ENCODE measurements at regions not wholly inside any gene's neighbourhood (a gene's known extent, or its start where the extent isn't known, plus 50 kb on each side); places are given as distances from the start of the nearest gene placed in this dataset.

DNA sequence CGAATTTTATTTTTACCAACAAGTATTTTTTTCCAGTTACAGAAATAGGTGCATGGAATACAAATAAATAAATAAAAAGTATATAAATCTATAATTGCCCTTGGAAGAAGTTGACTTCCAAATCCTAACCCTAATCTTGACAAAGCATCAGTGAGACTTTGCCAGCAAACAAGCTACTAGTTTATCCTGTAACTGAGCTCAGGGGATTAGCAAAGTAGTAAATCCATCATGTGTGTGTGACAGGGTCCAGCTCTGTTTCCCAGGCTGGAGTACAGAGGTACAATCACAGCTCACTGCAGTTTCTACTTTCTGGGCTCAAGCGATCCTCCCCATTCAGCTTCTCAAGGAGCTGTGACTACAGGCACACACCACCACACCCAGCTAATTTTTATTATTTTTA lies 948.0 kb upstream of the CNTNAP5 start:
- H3K36me3 Mint-ChIP-seq, result no peaks in the 10 kb centered on the region

DNA sequence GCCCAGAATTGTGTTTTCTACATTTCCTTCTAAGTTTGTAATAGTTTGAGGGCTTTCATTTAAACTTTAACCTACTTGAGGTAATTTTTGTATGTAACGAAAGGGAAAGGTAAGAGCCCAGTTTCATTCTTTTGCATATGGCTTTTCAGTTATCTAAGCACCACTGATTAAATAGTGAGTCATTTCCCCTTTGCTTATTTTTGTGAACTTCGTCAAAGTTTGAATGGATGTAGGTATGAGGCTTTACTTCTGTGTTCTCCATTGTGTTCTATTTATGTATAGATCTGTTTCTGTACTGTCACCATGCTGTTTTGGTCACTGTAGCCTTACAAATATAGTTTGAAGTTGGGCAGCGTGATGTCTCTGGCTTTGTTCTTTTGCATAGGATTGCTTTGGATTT lies 944.8 kb upstream of the CNTNAP5 start:
- no peaks in the 10 kb centered on the region for H3K36me3 Mint-ChIP-seq
- no peak overlapping the region for H3K27ac Mint-ChIP-seq
- peaks cover 0 to 11% (median 0%) of the 10 kb centered on the region in 3 donors for H3K9me3 Mint-ChIP-seq
- H3K4me1 Mint-ChIP-seq, result no peaks in the 10 kb centered on the region
- H3K27me3 Mint-ChIP-seq, result no peaks in the 10 kb centered on the region
- no peak overlapping the region for H3K4me3 Mint-ChIP-seq

More for the DNA sequence above, 948.0 kb upstream of the CNTNAP5 start:
- H3K4me1 Mint-ChIP-seq, result no peaks in the 10 kb centered on the region
- H3K27me3 Mint-ChIP-seq, result no peaks in the 10 kb centered on the region
- no peak overlapping the region for H3K27ac Mint-ChIP-seq
- H3K4me3 Mint-ChIP-seq, result no peak overlapping the region
- peaks cover 0 to 13% (median 0%) of the 10 kb centered on the region in 3 donors for H3K9me3 Mint-ChIP-seq

DNA sequence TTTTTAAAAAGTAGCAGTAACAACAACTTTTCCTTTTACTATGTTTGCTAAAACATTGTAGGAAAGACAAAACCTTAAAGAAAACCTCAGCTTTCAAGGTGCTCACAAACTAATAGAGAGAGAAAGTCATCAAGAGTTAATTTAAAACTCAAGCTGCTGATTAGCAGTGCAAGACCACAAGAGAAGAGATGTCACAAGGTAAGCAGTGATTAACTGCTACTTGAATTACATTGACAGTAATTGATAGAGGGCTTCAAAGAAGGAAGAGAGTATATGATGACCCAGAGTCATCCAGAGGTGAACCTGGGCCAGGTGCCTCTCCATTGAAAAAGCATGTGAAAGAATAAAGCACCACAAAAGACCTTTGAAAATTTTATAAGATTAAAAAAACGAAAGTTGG lies 939.6 kb upstream of the CNTNAP5 start:
- H3K27ac Mint-ChIP-seq, result no peak overlapping the region
- no peaks in the 10 kb centered on the region for H3K4me1 Mint-ChIP-seq
- peaks cover 7 to 16% (median 7%) of the 10 kb centered on the region in 3 donors for H3K9me3 Mint-ChIP-seq
- no peaks in the 10 kb centered on the region for H3K36me3 Mint-ChIP-seq
- H3K27me3 Mint-ChIP-seq, result no peaks in the 10 kb centered on the region
- no peak overlapping the region for H3K4me3 Mint-ChIP-seq

DNA sequence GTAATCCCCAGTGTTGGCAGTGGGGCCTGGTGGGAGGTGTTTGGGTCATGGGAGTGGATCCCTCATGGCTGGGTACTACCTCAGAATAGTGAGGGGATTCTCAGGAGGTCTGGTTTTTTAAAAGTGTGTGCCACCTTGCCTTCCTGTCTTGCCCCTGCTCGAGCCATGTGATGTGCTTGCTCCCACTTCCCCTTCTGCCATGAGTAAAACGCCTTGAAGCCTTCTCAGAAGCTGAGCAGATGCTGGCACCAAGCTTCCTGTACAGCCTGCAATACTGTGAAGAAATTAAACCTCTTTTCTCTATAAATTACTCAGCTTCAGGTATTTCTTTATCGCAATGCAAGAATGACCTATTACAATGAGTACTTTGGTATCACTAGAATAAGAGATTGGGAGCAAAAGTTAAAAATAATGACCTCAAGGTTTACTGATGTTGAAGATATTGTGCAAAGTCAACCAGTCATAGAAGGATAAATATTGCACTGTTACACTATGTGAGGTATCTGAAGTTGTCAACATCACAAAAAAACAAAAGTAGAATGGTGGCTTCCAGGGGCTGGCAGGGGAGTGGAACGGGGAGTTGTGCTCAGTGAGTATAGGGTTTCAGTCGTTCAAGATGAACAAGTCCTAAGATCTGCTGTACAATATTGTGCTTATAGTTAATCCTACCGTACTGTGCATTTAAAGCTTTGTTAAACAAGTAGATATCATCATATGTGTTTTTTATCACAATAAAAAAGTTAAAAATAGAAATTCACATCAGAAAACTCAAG lies 938.3 kb upstream of the CNTNAP5 start:
- Mint-ChIP-seq H3K4me1 (no peaks in the 10 kb centered on the region), H3K27me3 (no peaks in the 10 kb centered on the region), H3K4me3 (no peak overlapping the region), H3K27ac (peak overlapping the region in 1 of 3 donors; percentile 59), H3K9me3 (peaks cover 7 to 19% (median 7%) of the 10 kb centered on the region in 3 donors), H3K36me3 (no peaks in the 10 kb centered on the region)

GRCh38 chr2:123091471-123091870 lies 933.6 kb upstream of the CNTNAP5 start:
- H3K27me3 Mint-ChIP-seq, result no peaks in the 10 kb centered on the region
- H3K9me3 Mint-ChIP-seq, result peaks cover 7 to 17% (median 7%) of the 10 kb centered on the region in 3 donors
- H3K36me3 Mint-ChIP-seq, result no peaks in the 10 kb centered on the region
- H3K4me1 Mint-ChIP-seq, result no peaks in the 10 kb centered on the region
- peak overlapping the region in 1 of 3 donors; percentile 54 for H3K27ac Mint-ChIP-seq
- H3K4me3 Mint-ChIP-seq, result no peak overlapping the region

- Mint-ChIP-seq H3K27me3 (no peaks in the 10 kb centered on the region), H3K4me1 (no peaks in the 10 kb centered on the region), H3K27ac (no peak overlapping the region), H3K36me3 (no peaks in the 10 kb centered on the region), H3K4me3 (no peak overlapping the region), H3K9me3 (peaks cover 0 to 17% (median 3%) of the 10 kb centered on the region in 3 donors)
Measured at GRCh38 chr2:123093199-123093598, 931.9 kb upstream of the CNTNAP5 start.

DNA sequence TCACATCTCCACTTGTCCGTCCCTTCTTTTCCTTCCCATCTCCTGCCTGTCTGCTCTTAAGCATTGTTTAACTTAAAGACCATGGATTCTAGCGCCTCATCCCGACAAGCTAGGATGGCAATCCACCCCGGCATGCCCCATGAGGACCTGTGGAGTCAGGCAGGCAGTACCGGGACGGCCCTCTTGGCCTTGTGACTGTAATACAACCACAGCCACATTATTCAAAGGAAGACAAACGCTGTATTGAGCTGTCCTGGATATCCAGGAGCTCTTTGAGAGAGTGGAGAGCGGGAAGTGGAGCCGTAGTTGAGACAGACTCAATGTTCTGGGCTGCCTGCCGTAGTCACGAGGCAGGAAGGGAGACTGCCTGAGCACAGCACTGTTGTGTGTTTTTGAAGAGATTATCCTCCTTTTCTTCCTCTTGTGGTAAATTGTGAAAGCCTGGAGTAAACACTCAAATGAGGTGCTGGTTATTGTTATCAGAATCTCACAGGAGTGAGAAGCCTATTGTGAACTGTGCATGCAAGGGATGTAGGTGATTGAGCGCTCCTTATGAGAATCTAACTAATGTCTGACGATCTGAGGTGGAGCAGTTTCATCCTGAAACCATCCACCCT lies 929.8 kb upstream of the CNTNAP5 start:
- H3K27ac Mint-ChIP-seq, result no peak overlapping the region
- no peaks in the 10 kb centered on the region for H3K4me1 Mint-ChIP-seq
- H3K36me3 Mint-ChIP-seq, result no peaks in the 10 kb centered on the region
- H3K27me3 Mint-ChIP-seq, result no peaks in the 10 kb centered on the region
- peaks cover 0 to 10% (median 1%) of the 10 kb centered on the region in 3 donors for H3K9me3 Mint-ChIP-seq
- no peak overlapping the region for H3K4me3 Mint-ChIP-seq

DNA sequence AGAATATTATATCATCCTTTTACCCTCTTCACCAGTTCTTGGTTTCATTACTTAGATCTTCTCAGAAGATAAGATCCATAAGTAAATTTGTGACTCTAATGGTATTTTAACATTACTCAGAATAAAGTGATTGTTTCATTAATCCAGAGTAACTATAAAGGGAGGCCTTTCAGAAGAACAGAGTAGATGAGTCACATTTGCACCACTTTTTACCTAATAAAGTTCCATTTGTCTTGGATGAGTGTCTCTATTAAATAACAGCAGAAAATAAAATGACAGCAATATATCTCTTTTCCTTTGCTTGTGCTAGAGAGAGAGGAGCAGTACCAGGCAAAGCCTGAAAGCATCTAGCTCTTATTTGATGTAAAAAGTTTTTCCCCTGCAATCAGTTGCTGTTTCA lies 926.5 kb upstream of the CNTNAP5 start:
- H3K36me3 Mint-ChIP-seq, result no peaks in the 10 kb centered on the region
- H3K27ac Mint-ChIP-seq, result no peak overlapping the region
- no peaks in the 10 kb centered on the region for H3K27me3 Mint-ChIP-seq
- no peaks in the 10 kb centered on the region for H3K4me1 Mint-ChIP-seq
- H3K4me3 Mint-ChIP-seq, result no peak overlapping the region
- peaks cover 0 to 6% (median 1%) of the 10 kb centered on the region in 3 donors for H3K9me3 Mint-ChIP-seq

GRCh38 chr2:123101434-123101833 lies 923.7 kb upstream of the CNTNAP5 start:
- no peak overlapping the region for H3K27ac Mint-ChIP-seq
- no peak overlapping the region for H3K4me3 Mint-ChIP-seq
- H3K36me3 Mint-ChIP-seq, result no peaks in the 10 kb centered on the region
- no peaks in the 10 kb centered on the region for H3K4me1 Mint-ChIP-seq
- H3K9me3 Mint-ChIP-seq, result peaks cover 0 to 3% (median 1%) of the 10 kb centered on the region in 3 donors
- H3K27me3 Mint-ChIP-seq, result no peaks in the 10 kb centered on the region

DNA sequence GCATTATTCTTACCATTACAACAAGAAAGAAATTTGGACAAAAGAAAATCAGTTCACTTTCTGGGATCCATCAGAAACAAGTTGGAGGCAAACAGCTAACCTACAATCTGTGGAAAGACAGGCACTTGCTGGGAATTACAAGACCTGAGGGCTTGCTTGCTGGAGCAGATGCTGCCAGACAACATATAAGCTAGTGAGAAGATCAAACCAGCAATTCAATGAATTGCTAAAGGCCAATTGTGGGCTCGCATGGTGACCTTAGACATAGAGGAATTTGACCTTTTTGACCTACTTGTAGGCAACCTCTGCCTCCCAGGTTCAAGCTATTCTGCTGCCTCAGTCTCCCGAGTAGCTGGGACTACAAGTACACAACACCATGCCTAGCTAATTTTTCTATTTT lies 921.2 kb upstream of the CNTNAP5 start:
- Mint-ChIP-seq H3K9me3 (peaks cover 0 to 1% (median 0%) of the 10 kb centered on the region in 3 donors), H3K27me3 (no peaks in the 10 kb centered on the region), H3K36me3 (no peaks in the 10 kb centered on the region), H3K4me3 (no peak overlapping the region), H3K4me1 (no peaks in the 10 kb centered on the region), H3K27ac (no peak overlapping the region)

GRCh38 chr2:123116595-123116994 lies 908.5 kb upstream of the CNTNAP5 start:
- H3K36me3 Mint-ChIP-seq, result no peaks in the 10 kb centered on the region

GRCh38 chr2:123127236-123127635 lies 897.9 kb upstream of the CNTNAP5 start:
- H3K27me3 Mint-ChIP-seq, result no peaks in the 10 kb centered on the region
- H3K27ac Mint-ChIP-seq, result no peak overlapping the region
- H3K9me3 Mint-ChIP-seq, result peaks cover 6 to 8% (median 7%) of the 10 kb centered on the region in 3 donors
- no peaks in the 10 kb centered on the region for H3K4me1 Mint-ChIP-seq
- H3K36me3 Mint-ChIP-seq, result no peaks in the 10 kb centered on the region
- H3K4me3 Mint-ChIP-seq, result no peak overlapping the region

More at GRCh38 chr2:123116595-123116994, 908.5 kb upstream of the CNTNAP5 start:
- Mint-ChIP-seq H3K4me1 (no peaks in the 10 kb centered on the region), H3K4me3 (no peak overlapping the region), H3K27ac (no peak overlapping the region), H3K9me3 (peaks cover 0 to 10% (median 1%) of the 10 kb centered on the region in 3 donors), H3K27me3 (no peaks in the 10 kb centered on the region)

DNA sequence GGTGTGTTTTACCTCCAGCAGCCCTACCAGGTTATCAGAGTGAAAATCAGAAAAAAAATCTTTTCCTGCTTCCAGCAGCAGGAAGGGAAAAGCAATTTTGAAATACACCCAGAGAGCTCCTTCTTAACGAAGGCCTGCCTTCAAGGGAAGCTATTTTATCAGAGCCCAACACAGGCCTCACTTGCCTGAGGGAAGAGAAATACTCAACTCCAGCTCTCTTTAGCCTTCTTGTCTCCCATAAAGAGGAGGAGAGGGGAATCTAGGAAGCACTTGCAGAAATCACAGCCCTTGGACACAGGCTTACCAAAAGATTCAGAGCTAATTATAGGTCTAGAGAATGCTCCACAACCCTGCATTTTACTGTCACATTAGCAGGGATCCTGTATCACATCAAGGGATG lies 896.1 kb upstream of the CNTNAP5 start:
- no peaks in the 10 kb centered on the region for H3K27me3 Mint-ChIP-seq
- no peaks in the 10 kb centered on the region for H3K36me3 Mint-ChIP-seq
- no peak overlapping the region for H3K27ac Mint-ChIP-seq
- no peaks in the 10 kb centered on the region for H3K4me1 Mint-ChIP-seq
- no peak overlapping the region for H3K4me3 Mint-ChIP-seq
- H3K9me3 Mint-ChIP-seq, result peaks cover 6 to 8% (median 7%) of the 10 kb centered on the region in 3 donors

DNA sequence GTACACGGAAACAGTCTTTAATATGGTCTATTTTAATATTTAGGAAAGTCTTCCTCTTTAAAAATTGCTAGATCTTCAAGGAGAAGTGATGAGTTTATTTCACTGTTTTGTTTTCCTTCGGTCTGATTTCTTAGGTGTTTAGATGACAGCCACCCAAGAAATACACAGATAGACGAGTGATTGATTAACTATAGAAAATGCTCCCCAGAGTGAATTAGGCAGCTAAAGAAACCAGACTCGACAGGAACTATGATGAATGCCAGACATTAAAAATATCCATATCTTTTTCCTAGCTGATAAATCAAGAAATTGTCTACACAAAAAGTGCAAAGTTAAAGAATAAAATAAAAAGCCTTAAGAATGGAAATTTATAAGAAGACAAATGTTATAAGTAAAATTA lies 888.7 kb upstream of the CNTNAP5 start:
- H3K9me3 Mint-ChIP-seq, result peaks cover 2 to 8% (median 5%) of the 10 kb centered on the region in 3 donors
- H3K4me1 Mint-ChIP-seq, result no peaks in the 10 kb centered on the region
- no peaks in the 10 kb centered on the region for H3K27me3 Mint-ChIP-seq
- no peaks in the 10 kb centered on the region for H3K36me3 Mint-ChIP-seq
- H3K4me3 Mint-ChIP-seq, result no peak overlapping the region
- H3K27ac Mint-ChIP-seq, result no peak overlapping the region

DNA sequence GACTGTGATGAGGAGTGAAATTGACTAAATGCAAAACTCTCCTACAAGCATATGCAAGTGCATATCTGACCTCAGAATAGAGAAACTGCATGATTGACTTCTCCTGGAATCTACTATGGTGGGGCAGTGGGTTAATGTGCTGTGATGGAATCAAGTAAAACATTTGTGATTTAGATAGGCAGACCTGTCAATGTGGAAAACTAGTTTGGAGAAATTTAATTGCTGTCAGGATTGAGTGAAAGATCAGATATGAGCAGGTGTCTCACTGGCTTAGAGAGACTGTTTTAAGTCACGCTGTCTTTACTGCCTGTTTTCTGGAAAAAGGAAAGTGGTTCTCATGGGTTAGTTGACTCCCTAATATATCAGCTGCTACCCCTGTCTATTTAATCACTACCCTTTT lies 881.0 kb upstream of the CNTNAP5 start:
- Mint-ChIP-seq H3K4me3 (no peak overlapping the region), H3K27ac (no peak overlapping the region), H3K36me3 (no peaks in the 10 kb centered on the region), H3K4me1 (no peaks in the 10 kb centered on the region), H3K9me3 (peaks cover 3 to 13% (median 8%) of the 10 kb centered on the region in 3 donors), H3K27me3 (no peaks in the 10 kb centered on the region)

DNA sequence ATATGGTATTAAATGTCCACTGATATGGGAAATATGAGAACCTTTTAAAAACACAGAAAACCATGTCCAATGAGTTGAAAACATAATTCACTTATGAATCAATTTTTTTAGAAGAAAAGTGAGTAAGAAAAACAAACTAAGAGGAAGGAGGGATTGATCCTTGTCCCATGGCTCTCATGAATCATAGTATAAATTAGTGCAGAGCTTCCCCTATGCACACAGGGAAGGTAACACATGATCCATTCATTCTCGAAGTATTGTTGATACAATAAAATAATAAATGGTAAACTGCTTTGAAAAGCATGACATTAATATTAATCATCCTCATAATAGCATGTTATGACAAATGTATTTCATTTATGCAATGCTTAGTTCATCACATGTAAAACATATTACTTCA lies 872.0 kb upstream of the CNTNAP5 start:
- H3K9me3 Mint-ChIP-seq, result peaks cover 0 to 10% (median 5%) of the 10 kb centered on the region in 3 donors
- H3K4me1 Mint-ChIP-seq, result no peaks in the 10 kb centered on the region
- H3K36me3 Mint-ChIP-seq, result no peaks in the 10 kb centered on the region
- no peak overlapping the region for H3K4me3 Mint-ChIP-seq
- H3K27ac Mint-ChIP-seq, result no peak overlapping the region
- no peaks in the 10 kb centered on the region for H3K27me3 Mint-ChIP-seq
